PFSK-1 (cell line): ENCODE measurements at regions not wholly inside any gene's neighbourhood (a gene's known extent, or its start where the extent isn't known, plus 50 kb on each side); places are given as distances from the start of the nearest gene placed in this dataset.

ENCODE experiments used
- FOXP2 ChIP-seq: optimal IDR thresholded peaks from 2 replicates; pipeline ENCODE3; 2011; ENCODE audit warnings: borderline replicate concordance, control low read depth, inconsistent platforms; ENCODE audit not compliant: insufficient read depth; ENCODE audit errors: extremely low read length, extremely low read depth
- POLR2AphosphoS5 ChIP-seq: IDR thresholded peaks from 2 replicates; pipeline ENCODE4 v1.6.1; 2012; ENCODE audit warnings: low read depth, mild to moderate bottlenecking, control low read depth, low read length, moderate library complexity
- REST ChIP-seq, 2 experiments: IDR thresholded peaks; 2 replicates each; pipeline versions ENCODE4 v1.6.1 to v1.8.0; 2011 to 2012; ENCODE audit warnings: low read depth in 2 of 2, low read length in 2 of 2, control low read depth in 1 of 2, inconsistent platforms in 1 of 2, mild to moderate bottlenecking in 1 of 2, moderate library complexity in 1 of 2; ENCODE audit not compliant: insufficient read depth in 1 of 2
- SIN3A ChIP-seq: IDR thresholded peaks from 2 replicates; pipeline ENCODE4 v1.6.1; 2012; ENCODE audit warnings: mild to moderate bottlenecking, low read length, moderate library complexity, borderline replicate concordance; ENCODE audit not compliant: insufficient read depth
- TAF1 ChIP-seq: IDR thresholded peaks from 2 replicates; pipeline ENCODE4 v1.6.1; 2012; ENCODE audit warnings: low read length, control low read depth, borderline replicate concordance; ENCODE audit not compliant: insufficient read depth

DNA sequence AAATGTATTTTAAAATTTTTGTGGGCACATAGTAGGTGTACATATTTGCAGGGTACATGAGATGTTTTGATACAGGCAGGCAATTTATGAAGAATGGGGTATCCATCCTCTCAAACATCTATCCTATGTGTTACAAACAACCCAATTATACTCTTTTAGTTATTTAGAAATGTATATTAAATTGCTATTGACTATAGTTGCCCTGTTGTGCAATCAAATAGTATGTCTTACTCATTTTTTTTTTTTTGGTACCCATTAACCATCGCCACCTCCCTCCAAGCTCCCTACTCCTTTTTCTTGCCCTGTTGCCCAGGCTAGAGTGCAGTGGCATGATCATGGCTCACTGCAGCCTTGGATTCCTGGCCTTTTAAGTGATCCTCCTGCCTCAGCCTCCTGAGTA is 128.1 kb downstream of the BAMBI start:
- no peak for TF ChIP-seq FOXP2
- no peak for TF ChIP-seq REST (IDR thresholded peaks at IDR 0.05; ENCODE audit: insufficient read depth in 1 of 2, low read depth in 2 of 2, low read length in 2 of 2)
- no peak for TF ChIP-seq POLR2AphosphoS5
- TF ChIP-seq SIN3A: no peak
- TF ChIP-seq TAF1: no peak

DNA sequence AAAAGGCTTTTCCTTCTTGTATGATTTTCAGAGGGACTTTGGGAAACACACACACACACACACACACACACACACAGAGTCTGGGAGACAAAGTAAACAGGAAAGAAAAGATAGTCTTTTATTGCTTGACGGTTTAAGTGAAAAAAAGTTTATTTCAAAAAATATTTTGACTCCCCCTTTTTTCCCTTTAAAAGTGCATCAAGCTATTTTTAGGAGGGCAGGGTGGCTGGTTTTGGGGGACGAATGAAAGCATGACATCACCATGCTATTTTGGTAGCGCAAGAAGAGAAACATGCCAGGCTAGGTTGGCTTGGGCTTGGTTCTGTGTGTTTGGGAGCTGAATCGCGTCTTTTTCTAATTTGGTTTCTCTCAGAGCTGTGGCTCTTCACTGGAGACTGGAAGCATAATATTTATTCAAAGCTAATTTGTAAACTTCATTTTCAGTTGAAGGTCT is 129.2 kb downstream of the BAMBI start:
- TF ChIP-seq REST (IDR thresholded peaks at IDR 0.05; ENCODE audit: insufficient read depth in 1 of 2, low read depth in 2 of 2, low read length in 2 of 2) (no peak), POLR2AphosphoS5 (no peak), SIN3A (no peak), FOXP2 (no peak), TAF1 (no peak)

DNA sequence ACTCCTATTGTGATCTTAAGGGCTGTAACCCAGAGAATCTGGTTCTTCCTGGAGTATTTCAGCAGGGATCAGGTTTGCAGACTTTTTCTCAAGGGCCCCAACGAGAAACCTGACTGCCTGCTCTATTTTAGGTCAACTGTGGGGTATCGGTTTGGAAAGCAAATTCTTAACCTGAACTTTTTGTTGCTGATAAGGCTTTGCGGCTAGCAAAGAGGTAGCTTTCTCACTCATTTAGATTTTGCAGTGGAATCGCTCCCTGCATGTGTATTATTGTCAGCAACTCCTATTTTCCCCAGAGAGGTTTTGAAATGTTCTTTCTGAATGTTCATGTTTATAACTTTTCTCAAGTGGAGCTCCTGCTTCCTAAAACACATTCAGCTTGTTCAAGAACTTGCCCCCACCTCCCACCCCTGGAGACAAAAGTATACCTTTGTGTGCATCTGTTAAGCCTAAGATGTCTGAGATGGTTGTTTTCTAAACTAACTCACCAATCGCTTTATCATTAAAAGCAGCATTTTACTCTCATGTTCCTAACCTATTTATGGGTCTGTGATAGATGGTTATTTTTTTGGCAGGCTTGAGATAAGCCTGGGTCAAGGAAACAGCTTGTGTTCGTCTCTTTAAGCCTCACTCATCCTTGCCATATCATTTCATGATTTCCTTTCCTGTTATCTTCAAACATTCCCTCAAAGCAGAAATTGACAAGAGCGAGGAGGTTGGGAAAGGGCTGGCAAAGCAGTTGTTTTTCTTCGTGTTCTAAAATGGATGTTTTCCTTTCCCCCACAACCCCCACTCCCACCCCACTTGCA is 129.8 kb downstream of the BAMBI start:
- TF ChIP-seq SIN3A: no peak
- no peak for TF ChIP-seq FOXP2
- no peak for TF ChIP-seq REST (IDR thresholded peaks at IDR 0.05; ENCODE audit: insufficient read depth in 1 of 2, low read depth in 2 of 2, low read length in 2 of 2)
- no peak for TF ChIP-seq TAF1
- TF ChIP-seq POLR2AphosphoS5: no peak

DNA sequence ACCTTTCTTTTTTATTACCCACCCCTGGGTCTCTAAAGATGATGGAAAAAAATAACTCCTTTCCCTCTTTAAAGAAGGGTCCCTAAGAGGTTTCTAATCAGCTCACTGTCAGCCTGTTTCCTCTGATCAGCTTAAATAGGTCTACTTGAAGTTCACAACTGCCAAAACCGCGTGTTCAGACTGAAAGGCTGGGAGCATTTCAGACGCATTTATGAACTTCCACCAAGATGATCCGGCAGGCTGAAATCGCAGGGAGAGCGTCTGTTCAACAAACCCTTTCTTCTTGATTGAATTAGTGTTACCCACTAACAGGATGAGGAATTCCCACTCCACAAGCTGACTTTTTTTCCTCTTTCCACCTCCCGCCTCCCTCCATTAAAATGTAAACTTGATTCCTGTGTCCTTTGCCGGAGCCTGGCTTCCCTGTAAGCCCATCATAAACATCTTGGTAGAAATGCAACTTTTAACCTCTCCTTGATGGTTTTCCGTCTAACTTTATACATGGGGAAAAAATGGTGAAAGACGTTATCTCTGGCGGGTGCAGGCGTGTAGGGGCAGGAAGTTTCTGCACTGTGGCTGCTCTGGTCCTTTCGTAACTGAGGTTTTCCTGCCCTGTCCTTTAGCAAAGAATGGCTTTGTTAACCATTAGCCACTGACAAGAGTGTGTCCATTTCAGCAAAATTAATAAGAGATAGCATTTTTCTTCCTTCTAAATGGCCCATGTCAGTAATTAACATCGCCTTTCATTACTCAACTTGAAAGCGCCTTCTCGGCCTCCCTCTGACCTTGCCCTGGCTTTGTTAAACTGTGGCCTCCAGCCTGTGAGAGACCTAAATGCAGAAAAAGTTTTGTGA is 130.7 kb downstream of the BAMBI start:
- no peak for TF ChIP-seq FOXP2
- no peak for TF ChIP-seq TAF1
- no peak for TF ChIP-seq REST (IDR thresholded peaks at IDR 0.05; ENCODE audit: insufficient read depth in 1 of 2, low read depth in 2 of 2, low read length in 2 of 2)
- TF ChIP-seq POLR2AphosphoS5: no peak
